ENCODE measurements at regions not wholly inside any gene's neighbourhood (a gene's known extent, or its start where the extent isn't known, plus 50 kb on each side); places are given as distances from the start of the nearest gene placed in this dataset.

GRCh38 chr12:91574391-91574790 lies 391.8 kb upstream of the DCN start:
- TF ChIP-seq CTCF (IDR thresholded peaks at IDR 0.05; ENCODE audit: low read depth, low read length, missing input control), result no peak
- no peak for TF ChIP-seq TAF1 (conservative IDR thresholded peaks at IDR 0.05)
- no peak for TF ChIP-seq JUND (IDR thresholded peaks at IDR 0.05)
- TF ChIP-seq GABPA (IDR thresholded peaks at IDR 0.05 in 1 of 2, conservative IDR thresholded peaks at IDR 0.05 in 1 of 2), result no peak
- TF ChIP-seq FOXA1 (IDR thresholded peaks at IDR 0.05), result no peak
- no peak for TF ChIP-seq RAD21 (IDR thresholded peaks at IDR 0.05)
- TF ChIP-seq MAX (IDR thresholded peaks at IDR 0.05), result no peak

Data from liver (tissue), 3 donors.